ENCODE measurements at regions not wholly inside any gene's neighbourhood (a gene's known extent, or its start where the extent isn't known, plus 50 kb on each side); places are given as distances from the start of the nearest gene placed in this dataset.

GRCh38 chr16:17548825-17549224, 78.1 kb upstream of the XYLT1 start:
- Mint-ChIP-seq H3K9me3 (no peaks in the 10 kb centered on the region), H3K4me3 (no peak overlapping the region), H3K36me3 (ENCODE audit: low read depth) (no peaks in the 10 kb centered on the region), H3K27ac (no peak overlapping the region), H3K4me1 (no peaks in the 10 kb centered on the region), H3K27me3 (no peaks in the 10 kb centered on the region)
- ATAC-seq (ENCODE audit: low read depth) (no peak), DNase-seq (no peak)
- no peak for TF ChIP-seq CTCF (IDR thresholded peaks at IDR 0.05)
- POLR2A ChIA-PET, result no interaction called here
- intact Hi-C loops (cut with micrococcal nuclease), result no loop called here
- CTCF ChIA-PET, result no interaction called here

- no peaks in the 10 kb centered on the region for H3K9me3 Mint-ChIP-seq
- intact Hi-C loops (cut with micrococcal nuclease), result no loop called here
- peaks cover 9% of the 10 kb centered on the region for H3K27me3 Mint-ChIP-seq
- no peaks in the 10 kb centered on the region for H3K4me1 Mint-ChIP-seq
- DNase-seq, result no peak
- POLR2A ChIA-PET, result no interaction called here
- no peak for TF ChIP-seq CTCF (IDR thresholded peaks at IDR 0.05)
- no peak overlapping the region for H3K4me3 Mint-ChIP-seq
- ATAC-seq (ENCODE audit: low read depth), result no peak
- H3K27ac Mint-ChIP-seq, result no peak overlapping the region
- no peaks in the 10 kb centered on the region for H3K36me3 Mint-ChIP-seq (ENCODE audit: low read depth)
- CTCF ChIA-PET, result no interaction called here
Observed at GRCh38 chr16:17544785-17545184, 74.0 kb upstream of the XYLT1 start.

- CTCF ChIA-PET, result no interaction called here
- Mint-ChIP-seq H3K4me1 (no peaks in the 10 kb centered on the region), H3K4me3 (no peak overlapping the region), H3K36me3 (ENCODE audit: low read depth) (no peaks in the 10 kb centered on the region), H3K9me3 (no peaks in the 10 kb centered on the region), H3K27ac (no peak overlapping the region), H3K27me3 (peaks cover 9% of the 10 kb centered on the region)
- POLR2A ChIA-PET, result no interaction called here
- TF ChIP-seq CTCF (IDR thresholded peaks at IDR 0.05), result no peak
- no peak for DNase-seq
- ATAC-seq (ENCODE audit: low read depth), result no peak
- intact Hi-C loops (cut with micrococcal nuclease), result no loop called here
Observed at GRCh38 chr16:17544304-17544703, 73.5 kb upstream of the XYLT1 start.

- Mint-ChIP-seq H3K9me3 (no peaks in the 10 kb centered on the region), H3K27ac (no peak overlapping the region), H3K27me3 (peaks cover 9% of the 10 kb centered on the region), H3K36me3 (ENCODE audit: low read depth) (no peaks in the 10 kb centered on the region), H3K4me1 (no peaks in the 10 kb centered on the region), H3K4me3 (no peak overlapping the region)
- ChIA-PET CTCF (no interaction called here), POLR2A (no interaction called here)
- intact Hi-C loops (cut with micrococcal nuclease), result no loop called here
- ATAC-seq (ENCODE audit: low read depth), result no peak
- DNase-seq, result no peak
- no peak for TF ChIP-seq CTCF (IDR thresholded peaks at IDR 0.05)
Observed at GRCh38 chr16:17543073-17543472, 72.3 kb upstream of the XYLT1 start.

- peaks cover 13% of the 10 kb centered on the region for H3K27me3 Mint-ChIP-seq
- ChIA-PET POLR2A (no interaction called here), CTCF (interaction anchor here (1.0 to 1.3 kb wide), 2 partner anchors 19 to 38 kb away, joined by 3 to 4 read pairs; no protein-coding TSS in a partner anchor)
- ATAC-seq (ENCODE audit: low read depth), result no peak
- no peaks in the 10 kb centered on the region for H3K4me1 Mint-ChIP-seq
- DNase-seq, result no peak
- intact Hi-C loops (cut with micrococcal nuclease), result no loop called here
- no peak overlapping the region for H3K4me3 Mint-ChIP-seq
- no peaks in the 10 kb centered on the region for H3K36me3 Mint-ChIP-seq (ENCODE audit: low read depth)
- no peak for TF ChIP-seq CTCF (IDR thresholded peaks at IDR 0.05)
- H3K9me3 Mint-ChIP-seq, result no peaks in the 10 kb centered on the region
- H3K27ac Mint-ChIP-seq, result no peak overlapping the region
Observed at GRCh38 chr16:17541324-17541723, 70.6 kb upstream of the XYLT1 start.
